Brain microvascular endothelial cell (primary cell): ENCODE measurements at regions not wholly inside any gene's neighbourhood (a gene's known extent, or its start where the extent isn't known, plus 50 kb on each side); places are given as distances from the start of the nearest gene placed in this dataset.

Source experiments
- DNase-seq: peaks from one replicate; pipeline ENCODE4 v3.0.0-alpha.2; 2020
- H3K27ac ChIP-seq: fragments of 250-450 bp; sonication (Bioruptor Pico); 2 replicates; pipeline ENCODE4 v1.5.1; 2020; ENCODE audit warnings: mild to moderate bottlenecking, moderate library complexity
- H3K27me3 ChIP-seq: fragments of 250-450 bp; sonication (Bioruptor Pico); replicated peaks from 2 replicates; pipeline ENCODE4 v1.5.1; 2020; ENCODE audit warnings: mild to moderate bottlenecking
- H3K36me3 ChIP-seq: fragments of 250-450 bp; sonication (Bioruptor Pico); replicated peaks from 2 replicates; pipeline ENCODE4 v1.5.1; 2020; ENCODE audit warnings: mild to moderate bottlenecking
- H3K4me3 ChIP-seq: 2 replicates; pipeline ENCODE4 v1.5.1; 2011; ENCODE audit warnings: low read depth, mild to moderate bottlenecking, control low read depth, low read length, moderate library complexity
- in situ Hi-C: cut with HindIII; loops from 2 replicates; pipeline ENCODE4 v1.10.0; 2017; ENCODE audit warnings: low sequenced_read_pairs, low pct_ligation_motif_present
- TF ChIP-seq, protein P1 (sequence below): IDR thresholded peaks from 2 replicates; pipeline ENCODE4 v1.5.1; 2011; ENCODE audit warnings: low read depth, mild to moderate bottlenecking, moderate library complexity, low read length, control low read depth, inconsistent platforms; ENCODE audit errors: missing control alignments

DNA sequence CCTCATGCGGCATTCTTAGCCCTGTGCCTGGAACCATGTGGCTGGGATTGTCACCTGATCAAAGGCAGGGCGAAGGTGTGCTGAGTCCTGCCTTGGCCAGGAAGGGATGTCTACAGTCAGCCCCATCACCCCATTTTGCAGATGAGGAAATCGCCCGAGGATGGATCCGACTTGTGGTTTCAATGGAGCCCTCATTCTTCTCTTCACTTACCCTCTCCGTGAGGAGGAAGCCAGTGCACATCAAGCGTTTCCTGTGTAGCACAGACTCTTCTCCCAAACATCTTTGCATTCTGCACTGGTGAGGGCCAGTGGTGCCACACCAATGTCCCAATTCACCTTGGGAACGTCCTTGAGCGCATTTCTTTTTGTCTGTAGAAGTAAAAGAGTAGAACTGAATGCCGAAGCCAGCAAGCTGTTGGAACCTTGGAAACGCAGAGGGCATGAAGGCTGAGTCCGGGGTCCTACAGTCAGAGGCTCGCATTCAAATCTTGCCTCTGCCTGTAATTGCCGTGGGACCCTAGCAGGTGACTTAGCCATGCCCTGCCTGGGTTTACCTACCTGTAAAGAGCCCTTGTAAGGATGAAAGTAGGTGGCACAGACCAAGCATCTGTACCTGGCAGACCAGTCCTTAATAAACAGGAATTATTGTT is 85.4 kb downstream of the IRF8 start:
- H3K36me3 ChIP-seq, result no peaks in the 10 kb centered on the region
- H3K27me3 ChIP-seq, result peaks cover 60% of the 10 kb centered on the region
- TF ChIP-seq, protein P1, sequence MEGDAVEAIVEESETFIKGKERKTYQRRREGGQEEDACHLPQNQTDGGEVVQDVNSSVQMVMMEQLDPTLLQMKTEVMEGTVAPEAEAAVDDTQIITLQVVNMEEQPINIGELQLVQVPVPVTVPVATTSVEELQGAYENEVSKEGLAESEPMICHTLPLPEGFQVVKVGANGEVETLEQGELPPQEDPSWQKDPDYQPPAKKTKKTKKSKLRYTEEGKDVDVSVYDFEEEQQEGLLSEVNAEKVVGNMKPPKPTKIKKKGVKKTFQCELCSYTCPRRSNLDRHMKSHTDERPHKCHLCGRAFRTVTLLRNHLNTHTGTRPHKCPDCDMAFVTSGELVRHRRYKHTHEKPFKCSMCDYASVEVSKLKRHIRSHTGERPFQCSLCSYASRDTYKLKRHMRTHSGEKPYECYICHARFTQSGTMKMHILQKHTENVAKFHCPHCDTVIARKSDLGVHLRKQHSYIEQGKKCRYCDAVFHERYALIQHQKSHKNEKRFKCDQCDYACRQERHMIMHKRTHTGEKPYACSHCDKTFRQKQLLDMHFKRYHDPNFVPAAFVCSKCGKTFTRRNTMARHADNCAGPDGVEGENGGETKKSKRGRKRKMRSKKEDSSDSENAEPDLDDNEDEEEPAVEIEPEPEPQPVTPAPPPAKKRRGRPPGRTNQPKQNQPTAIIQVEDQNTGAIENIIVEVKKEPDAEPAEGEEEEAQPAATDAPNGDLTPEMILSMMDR, result no peak
- in situ Hi-C loops, result no loop called here
- H3K27ac ChIP-seq, result no peak overlapping the region
- DNase-seq, result no peak
- no peak overlapping the region for H3K4me3 ChIP-seq

DNA sequence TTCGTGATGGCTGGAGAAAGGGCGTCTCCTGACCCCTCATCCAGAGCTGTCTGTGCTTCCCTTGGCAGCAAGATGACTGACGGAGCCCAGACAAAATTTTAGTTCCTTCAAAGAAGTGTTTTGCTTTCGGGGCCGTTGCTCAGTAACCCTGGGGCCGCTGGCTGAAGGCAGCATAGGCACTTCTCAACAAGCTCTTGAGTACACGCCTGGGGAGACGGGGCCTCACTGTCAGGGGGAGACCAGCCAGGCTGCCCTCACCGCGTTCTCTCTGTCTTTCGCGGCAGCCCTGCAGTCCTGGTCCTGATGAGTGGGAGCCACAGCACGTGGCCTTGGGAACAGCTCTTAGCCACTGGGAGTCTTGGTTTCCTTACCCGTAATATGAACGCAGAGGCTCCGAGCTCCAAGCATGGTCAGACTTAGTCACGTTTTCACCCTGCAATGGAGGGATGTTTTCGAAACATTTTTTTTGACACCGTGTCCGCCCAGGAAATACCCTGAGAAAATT is 86.0 kb downstream of the IRF8 start:
- Histone ChIP-seq H3K4me3 (no peak overlapping the region), H3K27ac (no peak overlapping the region), H3K36me3 (no peaks in the 10 kb centered on the region), H3K27me3 (peaks cover 62% of the 10 kb centered on the region)
- TF ChIP-seq, protein P1, result no peak
- in situ Hi-C loops, result no loop called here
- DNase-seq, result no peak

DNA sequence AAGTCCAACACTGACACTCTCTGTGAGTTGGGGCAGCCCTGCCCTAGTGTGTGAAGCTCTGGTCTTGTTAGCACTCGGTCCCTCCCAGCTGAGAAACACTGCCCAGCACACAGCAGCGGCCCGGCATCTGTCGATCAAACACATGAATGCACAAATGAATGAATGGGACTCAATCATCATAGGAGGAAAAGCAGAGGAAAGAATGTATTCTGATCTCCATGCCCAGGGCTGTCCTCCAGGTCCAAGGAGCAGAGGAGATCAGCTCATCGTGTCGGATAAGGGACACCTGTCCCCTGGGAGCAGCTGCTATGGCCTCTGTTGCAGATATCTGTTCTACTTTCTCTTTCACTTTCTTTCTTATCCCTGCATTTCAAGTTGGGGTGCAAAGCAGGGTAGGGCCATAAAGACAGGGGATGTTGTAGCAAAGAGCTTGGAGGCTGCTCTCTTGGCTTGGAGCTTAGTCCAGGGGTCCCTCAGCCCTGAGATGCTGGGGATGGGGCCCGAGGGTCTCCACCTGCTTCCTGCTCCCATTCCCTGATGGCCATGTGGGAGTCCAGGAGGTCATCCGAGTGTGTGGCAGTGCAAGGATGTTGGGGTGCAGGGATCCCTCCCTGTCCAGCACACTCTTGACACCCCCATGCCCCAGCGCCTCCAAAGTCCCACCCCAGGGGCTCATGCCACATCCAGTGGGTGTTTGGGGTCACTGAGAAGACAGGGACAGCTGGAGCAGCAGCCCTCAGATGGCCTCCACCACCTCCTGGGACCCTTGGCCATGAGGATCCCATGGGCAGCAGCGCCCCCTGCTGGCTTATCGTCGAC is 88.2 kb downstream of the IRF8 start:
- in situ Hi-C loops, result no loop called here
- Histone ChIP-seq H3K4me3 (no peak overlapping the region), H3K27ac (no peak overlapping the region), H3K27me3 (peaks cover 62% of the 10 kb centered on the region), H3K36me3 (no peaks in the 10 kb centered on the region)
- DNase-seq, result no peak
- TF ChIP-seq, protein P1, result peak; percentile 43

DNA sequence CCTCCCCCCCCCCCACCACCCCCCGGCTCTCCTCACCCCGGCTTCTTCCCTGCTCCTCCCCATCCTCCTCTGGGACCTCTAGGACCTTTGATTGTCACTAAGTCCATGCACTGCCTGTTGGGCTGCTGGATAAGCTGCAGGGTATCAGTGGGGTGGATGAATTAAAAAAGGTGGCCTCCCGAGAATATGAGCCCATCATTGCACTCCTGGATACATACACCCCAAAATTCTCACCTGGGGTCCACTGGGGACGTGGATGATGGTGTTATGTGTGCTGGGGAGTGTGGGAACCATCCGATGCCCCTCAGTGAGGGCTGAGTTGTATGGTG is 88.8 kb downstream of the IRF8 start:
- no peak for DNase-seq
- TF ChIP-seq, protein P1, result no peak
- Histone ChIP-seq H3K27ac (no peak overlapping the region), H3K27me3 (peaks cover 56% of the 10 kb centered on the region), H3K4me3 (no peak overlapping the region), H3K36me3 (no peaks in the 10 kb centered on the region)
- in situ Hi-C loops, result no loop called here

DNA sequence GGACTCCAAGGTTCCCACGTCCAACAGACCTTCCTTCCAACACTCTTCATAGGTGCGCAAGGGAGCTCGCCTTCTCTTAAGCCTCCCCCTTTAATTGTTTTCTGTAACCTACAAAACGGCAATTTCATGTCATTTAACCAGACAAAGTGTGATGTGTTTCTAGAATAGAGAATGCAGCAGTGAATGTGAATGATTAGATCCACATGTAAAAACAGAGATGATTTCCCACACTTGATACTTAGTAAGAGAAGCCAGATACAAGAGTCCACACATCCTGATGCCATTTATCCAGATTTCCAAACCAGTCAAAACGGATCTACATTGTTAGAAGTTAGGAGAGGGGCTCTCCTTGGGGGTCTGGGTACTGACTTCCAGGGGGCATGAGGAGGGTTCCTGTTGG is 89.3 kb downstream of the IRF8 start:
- TF ChIP-seq, protein P1, result no peak
- no peak overlapping the region for H3K27ac ChIP-seq
- in situ Hi-C loops, result no loop called here
- H3K36me3 ChIP-seq, result no peaks in the 10 kb centered on the region
- H3K27me3 ChIP-seq, result peaks cover 55% of the 10 kb centered on the region
- H3K4me3 ChIP-seq, result no peak overlapping the region
- DNase-seq, result no peak
